Endodermal cell (in vitro differentiated cells): ENCODE measurements at regions not wholly inside any gene's neighbourhood (a gene's known extent, or its start where the extent isn't known, plus 50 kb on each side); places are given as distances from the start of the nearest gene placed in this dataset.

ENCODE experiments used
- DNase-seq: peaks from one replicate; pipeline ENCODE4 v3.0.0-alpha.2; 2017
- H3K27ac ChIP-seq: 2 replicates; pipeline ENCODE4 v1.5.1; 2013; ENCODE audit warnings: mild to moderate bottlenecking, low read depth, low read length, moderate library complexity
- H3K27me3 ChIP-seq: 2 replicates; pipeline ENCODE4 v1.6.1; 2013; ENCODE audit warnings: mild to moderate bottlenecking, low read length, moderate library complexity; ENCODE audit not compliant: insufficient read depth, control insufficient read depth, poor library complexity, severe bottlenecking
- H3K36me3 ChIP-seq: 2 replicates; pipeline ENCODE4 v1.7.0; 2013; ENCODE audit warnings: mild to moderate bottlenecking, low read length, moderate library complexity; ENCODE audit not compliant: control insufficient read depth, insufficient read depth
- H3K4me1 ChIP-seq: one replicate; pipeline ENCODE4 v1.7.0; 2013; ENCODE audit warnings: low read length; ENCODE audit not compliant: control insufficient read depth, insufficient read depth
- H3K4me3 ChIP-seq: 2 replicates; pipeline ENCODE4 v1.5.1; 2013; ENCODE audit warnings: mild to moderate bottlenecking, low read length, moderate library complexity
- H3K9ac ChIP-seq: 2 replicates; pipeline ENCODE4 v1.6.1; 2013; ENCODE audit warnings: mild to moderate bottlenecking, low read length, moderate library complexity; ENCODE audit not compliant: poor library complexity, severe bottlenecking; ENCODE audit errors: extremely low read depth
- H3K9me3 ChIP-seq: 2 replicates; pipeline ENCODE4 v1.6.1; 2013; ENCODE audit warnings: mild to moderate bottlenecking, low read length, moderate library complexity; ENCODE audit not compliant: control insufficient read depth
- H3K27ac Mint-ChIP-seq: 2 replicates; pipeline ENCODE4 v1.8.0; 2020; ENCODE audit warnings: mixed read lengths
- H3K27me3 Mint-ChIP-seq: 2 replicates; pipeline ENCODE4 v1.8.0; 2021; ENCODE audit warnings: mild to moderate bottlenecking, mixed read lengths; ENCODE audit not compliant: insufficient read depth
- H3K36me3 Mint-ChIP-seq: 2 replicates; pipeline ENCODE4 v1.8.0; 2020; ENCODE audit warnings: low read depth, mixed read lengths
- H3K4me1 Mint-ChIP-seq: 2 replicates; pipeline ENCODE4 v1.8.0; 2020; ENCODE audit warnings: mixed read lengths
- H3K4me3 Mint-ChIP-seq: 2 replicates; pipeline ENCODE4 v1.8.0; 2020; ENCODE audit warnings: mild to moderate bottlenecking, moderate library complexity, mixed read lengths
- H3K9me3 Mint-ChIP-seq: 2 replicates; pipeline ENCODE4 v1.8.0; 2020; ENCODE audit warnings: mild to moderate bottlenecking, mixed read lengths
- CTCF ChIP-seq: fragments of 200-600 bp; sonication (generic); conservative IDR thresholded peaks from 2 replicates; pipeline ENCODE4 v1.5.0; 2021; ENCODE audit warnings: antibody characterized with exemption, mild to moderate bottlenecking
- WGBS, 2 experiments: methylation state at CpG; one replicate each; pipeline versions ENCODE4 v1.1.5 to v1.1.7; 2013; ENCODE audit warnings: missing lambda C conversion rate in 2 of 2, mixed read lengths in 1 of 2; ENCODE audit not compliant: insufficient coverage in 1 of 2, insufficient read length in 1 of 2; 5-methylcytosine and 5-hydroxymethylcytosine counted together

- no peaks in the 10 kb centered on the region for H3K4me1 ChIP-seq
- H3K9me3 ChIP-seq = no peaks in the 10 kb centered on the region
- H3K27ac Mint-ChIP-seq = peak overlapping the region; percentile 35
- no peaks in the 10 kb centered on the region for H3K27me3 ChIP-seq
- H3K4me3 Mint-ChIP-seq = no peak overlapping the region
- no peak overlapping the region for H3K9ac ChIP-seq
- H3K4me1 Mint-ChIP-seq = peaks cover 6% of the 10 kb centered on the region
- no peak for TF ChIP-seq CTCF
- 94 to 97% methylated on average over 7 to 10 of the region's 10 CpGs for WGBS, 2 experiments
- H3K4me3 ChIP-seq = no peak overlapping the region
- H3K36me3 ChIP-seq = no peaks in the 10 kb centered on the region
- H3K27ac ChIP-seq = no peak overlapping the region
- no peak for DNase-seq
- peaks cover 13% of the 10 kb centered on the region for H3K9me3 Mint-ChIP-seq
- no peaks in the 10 kb centered on the region for H3K36me3 Mint-ChIP-seq
- H3K27me3 Mint-ChIP-seq = no peaks in the 10 kb centered on the region
Measured at GRCh38 chr17:77352441-77352840, 211.7 kb downstream of the SEC14L1 start.

GRCh38 chr17:77352996-77353395 lies 212.2 kb downstream of the SEC14L1 start:
- Mint-ChIP-seq H3K27ac (no peak overlapping the region), H3K36me3 (no peaks in the 10 kb centered on the region), H3K4me1 (peaks cover 6% of the 10 kb centered on the region), H3K4me3 (no peak overlapping the region), H3K27me3 (no peaks in the 10 kb centered on the region), H3K9me3 (peaks cover 13% of the 10 kb centered on the region)
- Histone ChIP-seq H3K27me3 (no peaks in the 10 kb centered on the region), H3K27ac (no peak overlapping the region), H3K4me3 (no peak overlapping the region), H3K9ac (no peak overlapping the region), H3K4me1 (no peaks in the 10 kb centered on the region), H3K36me3 (no peaks in the 10 kb centered on the region), H3K9me3 (no peaks in the 10 kb centered on the region)
- no peak for DNase-seq
- no peak for TF ChIP-seq CTCF
- WGBS, 2 experiments = 91 to 100% methylated on average over 4 to 6 of the region's 6 CpGs

- Histone ChIP-seq H3K4me3 (no peak overlapping the region), H3K36me3 (no peaks in the 10 kb centered on the region), H3K4me1 (no peaks in the 10 kb centered on the region), H3K27me3 (no peaks in the 10 kb centered on the region), H3K9ac (no peak overlapping the region), H3K27ac (no peak overlapping the region), H3K9me3 (no peaks in the 10 kb centered on the region)
- DNase-seq = peak; percentile 51
- WGBS, 2 experiments = 91 to 92% methylated on average over 14 to 15 of the region's 15 CpGs
- no peak overlapping the region for H3K27ac Mint-ChIP-seq
- TF ChIP-seq CTCF = no peak
- no peaks in the 10 kb centered on the region for H3K27me3 Mint-ChIP-seq
- H3K4me1 Mint-ChIP-seq = peaks cover 6% of the 10 kb centered on the region
- H3K9me3 Mint-ChIP-seq = peaks cover 13% of the 10 kb centered on the region
- no peaks in the 10 kb centered on the region for H3K36me3 Mint-ChIP-seq
- H3K4me3 Mint-ChIP-seq = no peak overlapping the region
Measured at GRCh38 chr17:77353684-77354419, 213.1 kb downstream of the SEC14L1 start.
